ENCODE measurements at regions not wholly inside any gene's neighbourhood (a gene's known extent, or its start where the extent isn't known, plus 50 kb on each side); places are given as distances from the start of the nearest gene placed in this dataset.

- Histone ChIP-seq H3K9me3 (replicated peaks; ENCODE audit: control insufficient read depth, insufficient read depth, low read length) (no peaks in the 10 kb centered on the region), H3K36me3 (ENCODE audit: control insufficient read depth in 2 of 2, extremely low read depth in 1 of 2, insufficient read depth in 2 of 2, low read length in 2 of 2) (no peaks in the 10 kb centered on the region), H2AFZ (ENCODE audit: low read depth, low read length) (no peak overlapping the region), H3K4me1 (ENCODE audit: control insufficient read depth, extremely low read depth, insufficient read depth, low read length) (peaks cover 9% of the 10 kb centered on the region), H3K27me3 (ENCODE audit: control insufficient read depth in 2 of 2, insufficient read depth in 2 of 2, low read length in 2 of 2) (no peaks in the 10 kb centered on the region), H3K4me3 (replicated peaks in 1 of 3; ENCODE audit: insufficient read depth in 1 of 3, low read depth in 1 of 3, low read length in 3 of 3) (no peak overlapping the region), H3K27ac (ENCODE audit: insufficient read depth, low read depth, low read length) (no peak overlapping the region), H4K20me1 (replicated peaks; ENCODE audit: control insufficient read depth, extremely low read depth, insufficient read depth, low read length) (no peaks in the 10 kb centered on the region), H3K9ac (replicated peaks; ENCODE audit: extremely low read depth, insufficient read depth, low read length) (no peak overlapping the region), H3K79me2 (ENCODE audit: control insufficient read depth, insufficient read depth, low read length) (no peaks in the 10 kb centered on the region), H3K9me1 (replicated peaks; ENCODE audit: control insufficient read depth, extremely low read depth, insufficient read depth, low read length) (no peaks in the 10 kb centered on the region), H3K4me2 (ENCODE audit: insufficient read depth, low read length) (no peak overlapping the region)
- no TSS peak for BruUV-seq (replicated peaks)
- TF ChIP-seq MAX (IDR thresholded peaks at IDR 0.05; ENCODE audit: insufficient read depth, insufficient read length) (no peak), POLR2A (IDR thresholded peaks at IDR 0.05; ENCODE audit: low read depth, low read length) (no peak), MYC (IDR thresholded peaks at IDR 0.05; ENCODE audit: low read depth, low read length) (no peak)
- DNase-seq (ENCODE audit: low read depth, low spot score) (peak; percentile 59), FAIRE-seq (no peak)
- CTCF ChIA-PET: no interaction called here
- dilution Hi-C loops (cut with MboI; ENCODE audit: extremely low pct_ligation_motif_present, low sequenced_read_pairs): no loop called here
- intact Hi-C loops (cut with micrococcal nuclease): no loop called here
- POLR2A ChIA-PET: no interaction called here
Measured at GRCh38 chr6:84486526-84486925, 259.1 kb upstream of the CEP162 start.

- Histone ChIP-seq H2AFZ (ENCODE audit: low read depth, low read length) (no peak overlapping the region), H3K4me2 (ENCODE audit: insufficient read depth, low read length) (no peak overlapping the region), H4K20me1 (replicated peaks; ENCODE audit: control insufficient read depth, extremely low read depth, insufficient read depth, low read length) (no peaks in the 10 kb centered on the region), H3K36me3 (ENCODE audit: control insufficient read depth in 2 of 2, extremely low read depth in 1 of 2, insufficient read depth in 2 of 2, low read length in 2 of 2) (no peaks in the 10 kb centered on the region), H3K79me2 (ENCODE audit: control insufficient read depth, insufficient read depth, low read length) (no peaks in the 10 kb centered on the region), H3K9me3 (replicated peaks; ENCODE audit: control insufficient read depth, insufficient read depth, low read length) (no peaks in the 10 kb centered on the region), H3K4me1 (ENCODE audit: control insufficient read depth, extremely low read depth, insufficient read depth, low read length) (peaks cover 24% of the 10 kb centered on the region), H3K27me3 (ENCODE audit: control insufficient read depth in 2 of 2, insufficient read depth in 2 of 2, low read length in 2 of 2) (no peaks in the 10 kb centered on the region), H3K27ac (ENCODE audit: insufficient read depth, low read depth, low read length) (no peak overlapping the region), H3K9ac (replicated peaks; ENCODE audit: extremely low read depth, insufficient read depth, low read length) (no peak overlapping the region), H3K4me3 (replicated peaks in 1 of 3; ENCODE audit: insufficient read depth in 1 of 3, low read depth in 1 of 3, low read length in 3 of 3) (no peak overlapping the region), H3K9me1 (replicated peaks; ENCODE audit: control insufficient read depth, extremely low read depth, insufficient read depth, low read length) (no peaks in the 10 kb centered on the region)
- POLR2A ChIA-PET: no interaction called here
- FAIRE-seq (no peak), DNase-seq (ENCODE audit: low read depth, low spot score) (no peak)
- dilution Hi-C loops (cut with MboI; ENCODE audit: extremely low pct_ligation_motif_present, low sequenced_read_pairs): no loop called here
- CTCF ChIA-PET: interaction anchor here (1.2 to 3.6 kb wide), 2 partner anchors 41 to 47 kb away, joined by 5 to 18 read pairs; no protein-coding TSS in a partner anchor
- no TSS peak for BruUV-seq (replicated peaks)
- TF ChIP-seq JUN (IDR thresholded peaks at IDR 0.05; ENCODE audit: borderline replicate concordance, insufficient read depth, insufficient read length, low read depth): no peak
- no peak for TF ChIP-seq POLR2AphosphoS5 (IDR thresholded peaks at IDR 0.05; ENCODE audit: insufficient read depth, low read depth, low read length)
- TF ChIP-seq CTCF (IDR thresholded peaks at IDR 0.05; ENCODE audit: extremely low read depth in 1 of 2, insufficient read depth in 1 of 2, low read depth in 1 of 2, low read length in 2 of 2): no peak
- TF ChIP-seq POLR2A (IDR thresholded peaks at IDR 0.05; ENCODE audit: low read depth, low read length): no peak
- TF ChIP-seq GATA2 (IDR thresholded peaks at IDR 0.05; ENCODE audit: insufficient read depth, insufficient read length, low read depth, low read length): no peak
- TF ChIP-seq MAX (IDR thresholded peaks at IDR 0.05; ENCODE audit: insufficient read depth, insufficient read length): no peak
- no peak for TF ChIP-seq FOS (IDR thresholded peaks at IDR 0.05; ENCODE audit: borderline replicate concordance, insufficient read depth, low read length)
- TF ChIP-seq MYC (IDR thresholded peaks at IDR 0.05; ENCODE audit: low read depth, low read length): no peak
- TF ChIP-seq EZH2 (IDR thresholded peaks at IDR 0.05; ENCODE audit: borderline replicate concordance, low read depth, low read length, severe bottlenecking): no peak
- intact Hi-C loops (cut with micrococcal nuclease): no loop called here
Measured at GRCh38 chr6:84469144-84469543, 241.7 kb upstream of the CEP162 start.
